H1 (cell line): ENCODE measurements at regions not wholly inside any gene's neighbourhood (a gene's known extent, or its start where the extent isn't known, plus 50 kb on each side); places are given as distances from the start of the nearest gene placed in this dataset.

Experiments
- CTCF ChIA-PET: fragments of 300-600 bp; sonication (Branson Sonifier 250); formaldehyde crosslinking; loops from one replicate; lab custom pipeline; 2021; ENCODE audit not compliant: partially characterized antibody; lab: Charles Lee
- POLR2A ChIA-PET: fragments of 300-600 bp; sonication (Branson Sonifier 250); formaldehyde crosslinking; loops from one replicate; lab custom pipeline; 2021; ENCODE audit warnings: inconsistent platforms; ENCODE audit not compliant: partially characterized antibody; lab: Charles Lee
- DNase-seq, 2 experiments: peaks; one replicate each; pipeline versions ENCODE4 v3.0.0 to v3.0.0-alpha.2; 2010 to 2022; ENCODE audit warnings: low spot score in 2 of 2, low read depth in 1 of 2, mixed read lengths in 1 of 2
- FAIRE-seq: peaks from 2 replicates; lab custom pipeline; 2011; peaks lifted over from hg19 to GRCh38; lab: Jason Lieb, UNC
- H2AFZ ChIP-seq: 2 replicates; pipeline ENCODE4 v1.8.1; 2012; ENCODE audit warnings: low read length, inconsistent platforms
- H2AK5ac ChIP-seq: 2 replicates; pipeline ENCODE4 v1.6.1; 2013; ENCODE audit warnings: low read depth, low read length
- H2BK120ac ChIP-seq: replicated peaks from 2 replicates; pipeline ENCODE3; 2013; ENCODE audit warnings: low read depth, low read length, inconsistent platforms
- H2BK12ac ChIP-seq: 2 replicates; pipeline ENCODE4 v1.6.1; 2013; ENCODE audit warnings: low read depth, low read length
- H2BK15ac ChIP-seq: 2 replicates; pipeline ENCODE4 v1.6.1; 2013; ENCODE audit warnings: low read length
- H2BK20ac ChIP-seq: 2 replicates; pipeline ENCODE4 v1.6.1; 2013; ENCODE audit warnings: low read length
- H2BK5ac ChIP-seq: 2 replicates; pipeline ENCODE4 v1.6.1; 2013; ENCODE audit warnings: low read depth, low read length
- H3K14ac ChIP-seq: 2 replicates; pipeline ENCODE4 v1.6.1; 2013; ENCODE audit warnings: inconsistent platforms; ENCODE audit not compliant: insufficient read length
- H3K18ac ChIP-seq: 2 replicates; pipeline ENCODE4 v1.6.1; 2013; ENCODE audit warnings: low read length; ENCODE audit errors: extremely low read depth
- H3K23ac ChIP-seq: 2 replicates; pipeline ENCODE4 v1.6.1; 2013; ENCODE audit warnings: inconsistent platforms; ENCODE audit not compliant: insufficient read length
- H3K23me2 ChIP-seq: 2 replicates; pipeline ENCODE4 v1.6.1; 2013; ENCODE audit warnings: low read depth, low read length
- H3K27ac ChIP-seq: 2 replicates; pipeline ENCODE4 v1.6.1; 2011; ENCODE audit warnings: low read depth, low read length, inconsistent platforms
- H3K27me3 ChIP-seq, 4 experiments: replicated peaks in 1 of 4; 1 replicate in 1 of 4; 2 replicates in 3 of 4; pipeline versions ENCODE4 v1.6.1 to v1.8.1; 2011 to 2013; ENCODE audit warnings: low read length in 3 of 4, mild to moderate bottlenecking in 3 of 4, inconsistent platforms in 2 of 4, mixed read lengths in 2 of 4, moderate library complexity in 1 of 4; ENCODE audit not compliant: control insufficient read depth in 3 of 4, insufficient read depth in 3 of 4; ENCODE audit errors: extremely low read depth in 1 of 4
- H3K36me3 ChIP-seq, 4 experiments: 2 replicates each; pipeline versions ENCODE4 v1.6.1 to v1.8.1; 2011 to 2013; ENCODE audit warnings: mild to moderate bottlenecking in 4 of 4, low read length in 3 of 4, moderate library complexity in 2 of 4, control low read depth in 1 of 4, inconsistent platforms in 1 of 4; ENCODE audit not compliant: insufficient read depth in 4 of 4, control insufficient read depth in 2 of 4
- H3K4ac ChIP-seq: replicated peaks from 2 replicates; pipeline ENCODE3; 2013; ENCODE audit warnings: low read length, low read depth, mixed read lengths, inconsistent platforms; ENCODE audit not compliant: insufficient read length
- H3K4me1 ChIP-seq, 4 experiments: replicated peaks in 1 of 4; 1 replicate in 1 of 4; 2 replicates in 3 of 4; pipeline versions ENCODE4 v1.6.1 to v1.8.1; 2011 to 2013; ENCODE audit warnings: low read length in 3 of 4, inconsistent platforms in 2 of 4, mixed read lengths in 1 of 4; ENCODE audit not compliant: insufficient read depth in 4 of 4, control insufficient read depth in 3 of 4
- H3K4me2 ChIP-seq, 2 experiments: 2 replicates each; pipeline versions ENCODE4 v1.6.1 to v1.8.1; 2011 to 2013; ENCODE audit warnings: low read depth in 2 of 2, low read length in 2 of 2, control low read depth in 1 of 2, inconsistent platforms in 1 of 2, mild to moderate bottlenecking in 1 of 2; ENCODE audit not compliant: insufficient read depth in 1 of 2
- H3K4me3 ChIP-seq, 4 experiments: fragments of 200-600, 300-600 bp in 1 of 4; sonication (generic), shearing (Covaris generic), sonication (Bioruptor Twin) in 1 of 4; 2 replicates each; pipeline versions ENCODE4 v1.5.1 to v1.8.1; 2011 to 2016; ENCODE audit warnings: low read length in 4 of 4, low read depth in 3 of 4, control low read depth in 2 of 4, inconsistent platforms in 2 of 4, mild to moderate bottlenecking in 2 of 4, mixed read lengths in 1 of 4, moderate library complexity in 1 of 4; ENCODE audit not compliant: insufficient read depth in 2 of 4; ENCODE audit errors: extremely low read depth in 1 of 4
- H3K56ac ChIP-seq: replicated peaks from 2 replicates; pipeline ENCODE3; 2013; ENCODE audit warnings: low read depth, mild to moderate bottlenecking, mixed read lengths, low read length, inconsistent platforms; ENCODE audit not compliant: insufficient read length
- H3K79me1 ChIP-seq: 2 replicates; pipeline ENCODE4 v1.6.1; 2013; ENCODE audit warnings: low read depth, low read length, control low read depth
- H3K79me2 ChIP-seq, 2 experiments: 2 replicates each; pipeline versions ENCODE4 v1.6.1 to v1.8.1; 2012 to 2013; ENCODE audit warnings: low read length in 2 of 2, mild to moderate bottlenecking in 2 of 2, inconsistent platforms in 1 of 2; ENCODE audit not compliant: insufficient read depth in 2 of 2, control insufficient read depth in 1 of 2
- H3K9ac ChIP-seq, 4 experiments: replicated peaks in 1 of 4; 1 replicate in 1 of 4; 2 replicates in 3 of 4; pipeline versions ENCODE4 v1.6.1 to v1.8.1; 2011 to 2013; ENCODE audit warnings: low read depth in 3 of 4, low read length in 3 of 4, control low read depth in 2 of 4, mild to moderate bottlenecking in 2 of 4, moderate library complexity in 2 of 4, inconsistent platforms in 1 of 4; ENCODE audit errors: extremely low read depth in 1 of 4
- H3K9me3 ChIP-seq, 2 experiments: 2 replicates each; pipeline versions ENCODE4 v1.6.1 to v1.8.1; 2012 to 2013; ENCODE audit warnings: mild to moderate bottlenecking in 2 of 2, moderate library complexity in 2 of 2, control low read depth in 1 of 2, inconsistent platforms in 1 of 2, low read depth in 1 of 2, low read length in 1 of 2, mixed read lengths in 1 of 2; ENCODE audit not compliant: insufficient read depth in 2 of 2
- H4K20me1 ChIP-seq, 2 experiments: replicated peaks in 1 of 2; 2 replicates each; pipeline versions ENCODE3 to v1.8.1; 2011 to 2013; ENCODE audit warnings: inconsistent platforms in 2 of 2, low read length in 2 of 2, mild to moderate bottlenecking in 1 of 2; ENCODE audit not compliant: insufficient read depth in 2 of 2, control insufficient read depth in 1 of 2
- H4K5ac ChIP-seq: 2 replicates; pipeline ENCODE4 v1.6.1; 2013; ENCODE audit warnings: low read length, low read depth, mixed read lengths, inconsistent platforms; ENCODE audit not compliant: insufficient read length
- H4K8ac ChIP-seq: 2 replicates; pipeline ENCODE4 v1.8.0; 2013; ENCODE audit warnings: mild to moderate bottlenecking, moderate library complexity, low read length, inconsistent platforms; ENCODE audit not compliant: insufficient read depth; ENCODE audit errors: extremely low read depth
- H4K91ac ChIP-seq: replicated peaks from 2 replicates; pipeline ENCODE3; 2013; ENCODE audit warnings: low read length, mixed read lengths, inconsistent platforms; ENCODE audit not compliant: insufficient read length
- NRF1 ChIP-seq: IDR thresholded peaks from 2 replicates; pipeline ENCODE4 v1.6.1; 2011; ENCODE audit warnings: mild to moderate bottlenecking, low read depth, low read length, improper control_type of control experiment
- POLR2A ChIP-seq, 2 experiments: IDR thresholded peaks; 1 replicate in 1 of 2; 2 replicates in 1 of 2; pipeline ENCODE4 v1.6.1; 2011; ENCODE audit warnings: low read depth in 2 of 2, low read length in 2 of 2, mild to moderate bottlenecking in 2 of 2; ENCODE audit errors: control extremely low read depth in 1 of 2
- ZNF274 ChIP-seq: IDR thresholded peaks from 2 replicates; pipeline ENCODE4 v1.7.0; 2012; ENCODE audit warnings: low read length, borderline replicate concordance; ENCODE audit errors: extremely low read depth
- WGBS, 2 experiments: shearing (Covaris generic) in 1 of 2; methylation state at CpG; one replicate each; pipeline versions ENCODE4 v1.1.6 to v1.1.7; 2013 to 2015; ENCODE audit warnings: low lambda C conversion rate in 2 of 2, mixed read lengths in 2 of 2, inconsistent platforms in 1 of 2, low coverage in 1 of 2, missing lambda C conversion rate in 1 of 2; ENCODE audit not compliant: insufficient replicate concordance in 2 of 2, insufficient coverage in 1 of 2, insufficient read length in 1 of 2; ENCODE audit errors: extremely low coverage in 1 of 2, missing lambda C conversion rate in 1 of 2; 5-methylcytosine and 5-hydroxymethylcytosine counted together

DNA sequence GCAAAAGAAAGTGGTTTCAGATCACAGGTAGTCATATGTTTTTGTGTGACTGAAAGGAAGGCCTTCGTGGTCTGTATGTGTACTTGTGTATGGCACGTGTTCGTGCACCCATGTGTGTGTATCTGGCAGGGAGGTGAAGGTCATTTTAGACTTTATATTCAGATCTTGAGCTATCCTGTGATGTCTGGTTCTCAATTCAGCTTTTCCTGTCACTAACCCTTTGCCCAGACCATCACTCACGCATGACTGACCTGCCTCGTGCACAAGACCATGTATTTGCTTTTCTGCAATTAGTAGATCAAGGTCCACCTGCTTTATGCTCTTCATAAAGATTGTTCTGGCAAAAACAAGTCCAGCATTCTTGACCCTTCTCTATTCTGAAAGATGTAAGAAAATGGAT is 139.7 kb upstream of the MAF start:
- Histone ChIP-seq H2BK120ac (no peak overlapping the region), H4K20me1 (no peaks in the 10 kb centered on the region), H2AK5ac (no peak overlapping the region), H2BK5ac (no peak overlapping the region), H4K91ac (no peak overlapping the region), H3K79me1 (no peaks in the 10 kb centered on the region), H3K9ac (no peak overlapping the region), H3K18ac (no peak overlapping the region), H3K27me3 (no peaks in the 10 kb centered on the region; a peak in 1 of 7 replicates)
- CTCF ChIA-PET = interaction anchor here (0.7 kb wide), 1 partner anchor 202 kb away, joined by 3 read pairs; no protein-coding TSS in a partner anchor
- POLR2A ChIA-PET = no interaction called here
- WGBS, 2 experiments = 95% methylated on average over 5 of the region's 5 CpGs; no CpG with 5 or more reads in 1 of the 2 experiments
- TF ChIP-seq NRF1 (no peak), ZNF274 (no peak), POLR2A (IDR thresholded peaks at IDR 0.05; ENCODE audit: control extremely low read depth in 1 of 2, low read depth in 2 of 2, low read length in 2 of 2) (no peak)
- TF ChIP-seq, all 59 proteins: peak for 0
- Histone ChIP-seq H4K5ac (no peak overlapping the region), H4K8ac (no peak overlapping the region), H3K23me2 (no peaks in the 10 kb centered on the region), H2BK12ac (no peak overlapping the region), H2BK20ac (no peak overlapping the region), H3K14ac (no peak overlapping the region), H3K4me1 (no peaks in the 10 kb centered on the region), H3K36me3 (no peaks in the 10 kb centered on the region), H3K4me3 (no peak overlapping the region), H3K56ac (no peak overlapping the region), H3K27ac (no peak overlapping the region), H3K4me2 (no peak overlapping the region), H3K23ac (no peak overlapping the region), H3K79me2 (no peaks in the 10 kb centered on the region), H3K4ac (no peak overlapping the region), H2AFZ (no peak overlapping the region), H2BK15ac (no peak overlapping the region), H3K9me3 (no peaks in the 10 kb centered on the region)
- no peak for DNase-seq
- no peak for FAIRE-seq
